Neural progenitor cell (in vitro differentiated cells): ENCODE measurements at regions not wholly inside any gene's neighbourhood (a gene's known extent, or its start where the extent isn't known, plus 50 kb on each side); places are given as distances from the start of the nearest gene placed in this dataset.

Experiments used
- DNase-seq: peaks from one replicate; pipeline ENCODE4 v3.0.0-alpha.2; 2016; ENCODE audit warnings: low spot score
- H2AFZ ChIP-seq: fragments of 200-600 bp; sonication (generic); replicated peaks from 2 replicates; pipeline ENCODE4 v1.6.1; 2016; ENCODE audit warnings: antibody characterized with exemption
- H3F3A ChIP-seq: fragments of 200-600 bp; sonication (generic); 2 replicates; pipeline ENCODE4 v1.6.1; 2016; ENCODE audit warnings: antibody characterized with exemption, low read depth
- H3K27ac ChIP-seq: fragments of 200-600 bp; sonication (generic); 2 replicates; pipeline ENCODE4 v1.5.1; 2016; ENCODE audit warnings: mild to moderate bottlenecking
- H3K27me3 ChIP-seq: fragments of 200-600 bp; sonication (generic); 2 replicates; pipeline ENCODE4 v1.6.1; 2016; ENCODE audit warnings: mild to moderate bottlenecking, moderate library complexity
- H3K36me3 ChIP-seq: fragments of 200-600 bp; sonication (generic); 2 replicates; pipeline ENCODE4 v1.5.1; 2016
- H3K4me1 ChIP-seq: fragments of 200-600 bp; sonication (generic); 2 replicates; pipeline ENCODE4 v1.6.1; 2016; ENCODE audit warnings: mixed run types
- H3K4me2 ChIP-seq: fragments of 200-600 bp; sonication (generic); 2 replicates; pipeline ENCODE4 v1.6.1; 2016
- H3K4me3 ChIP-seq: fragments of 200-600 bp; sonication (generic); 2 replicates; pipeline ENCODE4 v1.5.1; 2016
- H3K79me2 ChIP-seq: fragments of 200-600 bp; sonication (generic); 2 replicates; pipeline ENCODE4 v1.6.1; 2016; ENCODE audit warnings: low read depth
- H3K9ac ChIP-seq: fragments of 200-600 bp; sonication (generic); 2 replicates; pipeline ENCODE4 v1.6.1; 2016
- H3K9me3 ChIP-seq: fragments of 200-600 bp; sonication (generic); 2 replicates; pipeline ENCODE4 v1.5.1; 2016; ENCODE audit warnings: low read depth
- H4K20me1 ChIP-seq: fragments of 200-600 bp; sonication (generic); 2 replicates; pipeline ENCODE4 v1.6.1; 2016; ENCODE audit warnings: low read depth
- H3K27ac Mint-ChIP-seq: 3 replicates; pipeline ENCODE4 v1.8.0; 2021; ENCODE audit warnings: mixed read lengths
- H3K27me3 Mint-ChIP-seq: 2 replicates; pipeline ENCODE4 v1.8.0; 2022; ENCODE audit warnings: low read depth, mild to moderate bottlenecking, inconsistent platforms, moderate library complexity, mixed read lengths; ENCODE audit not compliant: insufficient read depth
- H3K36me3 Mint-ChIP-seq: 3 replicates; pipeline ENCODE4 v1.8.0; 2021; ENCODE audit warnings: mixed read lengths
- H3K4me1 Mint-ChIP-seq: 3 replicates; pipeline ENCODE4 v1.8.0; 2021; ENCODE audit warnings: mixed read lengths
- H3K4me3 Mint-ChIP-seq: 3 replicates; pipeline ENCODE4 v1.8.0; 2021; ENCODE audit warnings: mild to moderate bottlenecking, moderate library complexity, mixed read lengths
- H3K9me3 Mint-ChIP-seq: 3 replicates; pipeline ENCODE4 v1.8.0; 2020; ENCODE audit warnings: mixed read lengths
- EZH2 ChIP-seq: fragments of 200-600 bp; sonication (generic); IDR thresholded peaks from 2 replicates; pipeline ENCODE4 v1.6.1; 2017; ENCODE audit warnings: antibody characterized with exemption, mild to moderate bottlenecking, moderate library complexity
- EZH2phosphoT487 ChIP-seq: fragments of 200-600 bp; sonication (generic); IDR thresholded peaks from 2 replicates; pipeline ENCODE4 v1.6.1; 2017; ENCODE audit warnings: antibody characterized with exemption
- TF ChIP-seq, protein P1 (sequence below): fragments of 200-600 bp; sonication (generic); IDR thresholded peaks from 2 replicates; pipeline ENCODE4 v1.5.1; 2017; ENCODE audit warnings: antibody characterized with exemption, mild to moderate bottlenecking

DNA sequence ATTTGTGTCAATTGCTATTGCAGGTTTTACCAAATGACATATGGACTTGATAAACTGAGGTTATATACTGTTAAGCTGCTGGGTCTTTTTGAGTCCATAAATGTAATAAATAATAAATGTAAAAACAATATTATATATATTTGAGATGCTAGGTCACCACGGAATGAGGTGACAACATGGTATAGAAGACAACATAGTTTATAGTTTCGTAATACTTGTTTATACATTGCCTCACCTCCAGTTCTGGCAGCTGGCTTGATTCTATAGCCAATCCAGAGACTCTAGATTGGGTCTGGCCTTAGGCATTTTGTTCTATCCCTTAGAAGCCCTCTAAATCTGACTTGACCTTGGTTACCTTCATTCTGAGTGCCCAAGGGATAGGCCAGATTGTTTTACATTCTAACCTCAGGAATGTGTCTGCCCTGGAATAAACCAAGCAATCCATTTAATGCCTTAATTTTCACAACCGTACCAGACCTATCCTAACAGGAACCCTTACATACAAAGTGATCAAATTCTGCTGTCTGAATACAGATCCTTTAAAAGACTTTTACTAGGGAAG is 61.5 kb upstream of the STXBP5 start:
- H3K27ac Mint-ChIP-seq, result no peak overlapping the region
- TF ChIP-seq EZH2, result no peak
- TF ChIP-seq, protein P1, sequence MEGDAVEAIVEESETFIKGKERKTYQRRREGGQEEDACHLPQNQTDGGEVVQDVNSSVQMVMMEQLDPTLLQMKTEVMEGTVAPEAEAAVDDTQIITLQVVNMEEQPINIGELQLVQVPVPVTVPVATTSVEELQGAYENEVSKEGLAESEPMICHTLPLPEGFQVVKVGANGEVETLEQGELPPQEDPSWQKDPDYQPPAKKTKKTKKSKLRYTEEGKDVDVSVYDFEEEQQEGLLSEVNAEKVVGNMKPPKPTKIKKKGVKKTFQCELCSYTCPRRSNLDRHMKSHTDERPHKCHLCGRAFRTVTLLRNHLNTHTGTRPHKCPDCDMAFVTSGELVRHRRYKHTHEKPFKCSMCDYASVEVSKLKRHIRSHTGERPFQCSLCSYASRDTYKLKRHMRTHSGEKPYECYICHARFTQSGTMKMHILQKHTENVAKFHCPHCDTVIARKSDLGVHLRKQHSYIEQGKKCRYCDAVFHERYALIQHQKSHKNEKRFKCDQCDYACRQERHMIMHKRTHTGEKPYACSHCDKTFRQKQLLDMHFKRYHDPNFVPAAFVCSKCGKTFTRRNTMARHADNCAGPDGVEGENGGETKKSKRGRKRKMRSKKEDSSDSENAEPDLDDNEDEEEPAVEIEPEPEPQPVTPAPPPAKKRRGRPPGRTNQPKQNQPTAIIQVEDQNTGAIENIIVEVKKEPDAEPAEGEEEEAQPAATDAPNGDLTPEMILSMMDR, result no peak
- no peak overlapping the region for H3K4me3 ChIP-seq

DNA sequence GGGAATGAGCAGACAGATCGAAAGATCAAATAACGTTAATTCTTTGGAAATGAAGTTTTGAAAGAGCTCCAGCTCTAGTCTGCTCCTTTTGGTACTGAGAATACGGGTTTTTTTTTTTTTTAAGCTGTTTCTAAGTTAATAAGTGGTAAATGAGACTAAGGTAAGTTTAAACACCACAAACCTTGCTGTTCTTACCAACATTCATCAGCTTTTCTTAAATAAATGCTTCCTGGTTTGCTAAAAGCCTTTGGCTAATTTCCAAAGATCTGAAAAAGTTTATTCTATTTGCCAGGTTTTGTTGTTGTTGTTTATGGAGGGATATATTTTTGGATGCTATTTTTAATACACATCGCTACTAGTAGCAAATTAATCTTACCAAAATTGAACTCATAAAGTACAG is 55.1 kb upstream of the STXBP5 start:
- Mint-ChIP-seq H3K9me3 (no peaks in the 10 kb centered on the region), H3K27ac (no peak overlapping the region), H3K4me3 (no peak overlapping the region), H3K4me1 (no peaks in the 10 kb centered on the region), H3K27me3 (peaks cover 6% of the 10 kb centered on the region), H3K36me3 (no peaks in the 10 kb centered on the region)
- H4K20me1 ChIP-seq, result no peaks in the 10 kb centered on the region
- H3K9me3 ChIP-seq, result no peaks in the 10 kb centered on the region
- no peaks in the 10 kb centered on the region for H3K79me2 ChIP-seq
- H3K4me1 ChIP-seq, result no peaks in the 10 kb centered on the region
- no peaks in the 10 kb centered on the region for H3K27me3 ChIP-seq
- no peak for DNase-seq
- H3F3A ChIP-seq, result no peaks in the 10 kb centered on the region
- no peak overlapping the region for H3K4me2 ChIP-seq
- H2AFZ ChIP-seq, result no peak overlapping the region
- no peak for TF ChIP-seq EZH2phosphoT487
- TF ChIP-seq, protein P1, result no peak
- TF ChIP-seq EZH2, result no peak
- H3K36me3 ChIP-seq, result no peaks in the 10 kb centered on the region
- H3K9ac ChIP-seq, result no peak overlapping the region
- H3K27ac ChIP-seq, result no peak overlapping the region
- H3K4me3 ChIP-seq, result no peak overlapping the region

More for the DNA sequence above, 61.5 kb upstream of the STXBP5 start:
- Histone ChIP-seq H3F3A (no peaks in the 10 kb centered on the region), H3K4me1 (no peaks in the 10 kb centered on the region), H3K27me3 (no peaks in the 10 kb centered on the region), H3K36me3 (no peaks in the 10 kb centered on the region), H2AFZ (no peak overlapping the region), H4K20me1 (no peaks in the 10 kb centered on the region), H3K79me2 (no peaks in the 10 kb centered on the region), H3K9ac (no peak overlapping the region), H3K27ac (no peak overlapping the region), H3K9me3 (no peaks in the 10 kb centered on the region), H3K4me2 (no peak overlapping the region)
- H3K4me3 Mint-ChIP-seq, result no peak overlapping the region
- H3K27me3 Mint-ChIP-seq, result peaks cover 3% of the 10 kb centered on the region
- DNase-seq, result no peak
- no peaks in the 10 kb centered on the region for H3K9me3 Mint-ChIP-seq
- no peaks in the 10 kb centered on the region for H3K4me1 Mint-ChIP-seq
- no peaks in the 10 kb centered on the region for H3K36me3 Mint-ChIP-seq

DNA sequence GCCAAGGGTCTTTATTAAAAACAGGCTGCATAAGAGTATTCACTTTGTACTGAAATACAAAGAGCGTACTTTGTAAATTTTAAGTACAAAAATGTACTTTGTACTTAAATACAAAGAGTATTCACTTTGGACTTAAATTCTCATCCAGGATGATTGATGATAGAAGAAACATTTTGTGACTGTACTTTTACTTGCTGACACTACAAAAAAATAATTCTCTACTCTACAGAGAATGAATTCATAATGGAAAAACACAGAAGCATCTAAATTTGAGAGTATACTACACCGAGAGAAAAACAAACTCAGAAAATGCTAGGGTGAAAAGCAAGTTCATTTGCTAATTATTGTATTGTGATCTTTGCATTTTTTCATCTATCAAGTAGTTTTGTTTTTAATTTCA is 54.4 kb upstream of the STXBP5 start:
- Histone ChIP-seq H3K27ac (no peak overlapping the region), H3K4me1 (no peaks in the 10 kb centered on the region), H3K4me2 (no peak overlapping the region), H3K79me2 (no peaks in the 10 kb centered on the region), H3K9ac (no peak overlapping the region), H2AFZ (no peak overlapping the region), H3K4me3 (no peak overlapping the region), H3K36me3 (no peaks in the 10 kb centered on the region), H3K27me3 (no peaks in the 10 kb centered on the region), H3F3A (no peaks in the 10 kb centered on the region), H4K20me1 (no peaks in the 10 kb centered on the region), H3K9me3 (no peaks in the 10 kb centered on the region)
- Mint-ChIP-seq H3K4me1 (no peaks in the 10 kb centered on the region), H3K36me3 (no peaks in the 10 kb centered on the region), H3K27ac (no peak overlapping the region), H3K9me3 (no peaks in the 10 kb centered on the region), H3K4me3 (no peak overlapping the region), H3K27me3 (peaks cover 6% of the 10 kb centered on the region)
- no peak for TF ChIP-seq EZH2phosphoT487
- TF ChIP-seq EZH2, result no peak
- TF ChIP-seq, protein P1, result no peak
- DNase-seq, result no peak
